ENCODE measurements at regions not wholly inside any gene's neighbourhood (a gene's known extent, or its start where the extent isn't known, plus 50 kb on each side); places are given as distances from the start of the nearest gene placed in this dataset.

DNA sequence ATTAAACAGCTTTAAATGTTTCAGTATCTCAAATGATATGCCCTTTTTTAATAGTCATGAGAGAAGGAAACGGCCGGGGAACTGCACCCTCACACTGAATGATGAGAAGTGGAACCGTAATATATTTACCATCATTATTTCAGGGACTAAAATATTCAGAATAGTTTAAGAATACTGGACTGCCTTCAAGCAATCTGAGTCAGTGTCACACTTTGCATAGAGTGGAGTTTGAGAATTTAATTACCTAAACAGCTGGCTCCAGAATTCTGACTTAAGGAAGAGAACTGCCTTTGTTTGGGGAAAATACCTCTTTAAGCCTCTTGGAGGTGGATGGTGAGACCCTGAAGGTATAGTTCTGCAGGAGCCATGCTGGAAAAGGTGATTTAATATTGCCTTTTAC lies 135.9 kb upstream of the EPHA7 start:
- Histone ChIP-seq H3K36me3 (ENCODE audit: insufficient read depth, low read length) (no peaks in the 10 kb centered on the region), H3K9ac (ENCODE audit: low read length) (no peak overlapping the region), H3K79me2 (replicated peaks; ENCODE audit: insufficient read depth, low read length) (no peaks in the 10 kb centered on the region), H3K4me2 (ENCODE audit: low read length) (no peak overlapping the region), H3K9me2 (ENCODE audit: insufficient read depth, low read length) (no peaks in the 10 kb centered on the region), H3K27me3 (ENCODE audit: insufficient read depth, low read depth, low read length) (no peaks in the 10 kb centered on the region), H3K27ac (ENCODE audit: low read length) (no peak overlapping the region), H3F3A (ENCODE audit: insufficient read depth, low read length, poor library complexity, severe bottlenecking) (no peaks in the 10 kb centered on the region), H3K9me3 (ENCODE audit: low read length) (no peaks in the 10 kb centered on the region), H4K20me1 (ENCODE audit: insufficient read depth) (no peaks in the 10 kb centered on the region), H2AFZ (ENCODE audit: low read depth, low read length) (no peak overlapping the region), H3K4me3 (ENCODE audit: low read length) (no peak overlapping the region)
- TF ChIP-seq CTCF (IDR thresholded peaks at IDR 0.05; ENCODE audit: poor library complexity, severe bottlenecking), result no peak

DNA sequence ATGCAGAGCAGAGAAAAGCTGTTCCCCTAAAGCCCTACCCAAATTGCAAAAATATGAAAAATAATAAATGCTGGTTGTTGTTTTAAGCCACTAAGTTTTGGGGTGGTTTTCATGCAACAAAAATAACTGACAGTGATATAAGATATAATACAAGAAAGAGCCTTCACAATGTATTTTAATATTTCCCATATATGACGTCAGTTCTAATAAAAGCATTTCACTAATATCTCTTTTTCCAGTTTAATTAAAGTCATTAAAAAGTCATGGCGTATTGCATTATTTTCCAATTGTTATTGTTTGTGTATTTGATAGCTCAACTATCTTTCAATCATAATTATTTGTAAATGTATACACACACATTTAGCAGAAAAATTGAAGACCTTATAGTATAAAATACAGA lies 134.7 kb upstream of the EPHA7 start:
- no peak overlapping the region for H3K9ac ChIP-seq (ENCODE audit: low read length)
- H3K79me2 ChIP-seq (replicated peaks; ENCODE audit: insufficient read depth, low read length), result no peaks in the 10 kb centered on the region
- H3K4me3 ChIP-seq (ENCODE audit: low read length), result no peak overlapping the region
- H3K27ac ChIP-seq (ENCODE audit: low read length), result no peak overlapping the region
- H3F3A ChIP-seq (ENCODE audit: insufficient read depth, low read length, poor library complexity, severe bottlenecking), result no peaks in the 10 kb centered on the region
- H2AFZ ChIP-seq (ENCODE audit: low read depth, low read length), result no peak overlapping the region
- no peaks in the 10 kb centered on the region for H4K20me1 ChIP-seq (ENCODE audit: insufficient read depth)
- H3K36me3 ChIP-seq (ENCODE audit: insufficient read depth, low read length), result no peaks in the 10 kb centered on the region
- H3K27me3 ChIP-seq (ENCODE audit: insufficient read depth, low read depth, low read length), result no peaks in the 10 kb centered on the region
- no peaks in the 10 kb centered on the region for H3K9me2 ChIP-seq (ENCODE audit: insufficient read depth, low read length)
- no peaks in the 10 kb centered on the region for H3K9me3 ChIP-seq (ENCODE audit: low read length)
- TF ChIP-seq TAF1 (IDR thresholded peaks at IDR 0.05; ENCODE audit: low read depth) (no peak), REST (IDR thresholded peaks at IDR 0.05; ENCODE audit: borderline replicate concordance) (no peak), POLR2AphosphoS5 (IDR thresholded peaks at IDR 0.05) (no peak), EP300 (conservative IDR thresholded peaks at IDR 0.05; ENCODE audit: poor library complexity, severe bottlenecking) (no peak), CTCF (IDR thresholded peaks at IDR 0.05; ENCODE audit: poor library complexity, severe bottlenecking) (no peak), MXI1 (conservative IDR thresholded peaks at IDR 0.05; ENCODE audit: poor library complexity, severe bottlenecking) (no peak), EZH2 (IDR thresholded peaks at IDR 0.05; ENCODE audit: borderline replicate concordance, insufficient read depth, low read length, poor library complexity, severe bottlenecking) (no peak), RAD21 (conservative IDR thresholded peaks at IDR 0.05) (no peak), SMC3 (conservative IDR thresholded peaks at IDR 0.05; ENCODE audit: poor library complexity) (no peak)
- no peak overlapping the region for H3K4me2 ChIP-seq (ENCODE audit: low read length)

All from neural cell (in vitro differentiated cells).